ENCODE measurements at regions not wholly inside any gene's neighbourhood (a gene's known extent, or its start where the extent isn't known, plus 50 kb on each side); places are given as distances from the start of the nearest gene placed in this dataset.

DNA sequence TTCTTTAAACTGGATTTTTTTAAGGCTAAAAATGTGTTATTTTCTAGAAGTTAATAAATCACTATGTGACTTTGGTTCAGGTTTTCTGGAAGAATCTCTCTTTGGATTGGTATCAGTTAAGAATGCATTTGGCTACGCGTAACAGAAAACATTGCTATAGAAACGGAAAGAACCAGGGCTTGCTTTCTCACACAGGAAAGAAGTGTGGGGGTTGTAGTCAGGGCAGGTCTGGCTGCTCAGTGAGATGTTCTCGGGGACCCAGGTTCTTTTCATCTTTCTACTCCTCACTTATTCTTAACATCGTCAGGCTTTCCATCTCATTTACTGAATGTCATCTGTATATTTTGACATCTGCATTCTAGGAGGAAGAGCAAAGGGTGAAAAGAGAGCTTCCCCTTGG is 191.4 kb downstream of the ZBTB18 start:
- TF ChIP-seq, protein P1, sequence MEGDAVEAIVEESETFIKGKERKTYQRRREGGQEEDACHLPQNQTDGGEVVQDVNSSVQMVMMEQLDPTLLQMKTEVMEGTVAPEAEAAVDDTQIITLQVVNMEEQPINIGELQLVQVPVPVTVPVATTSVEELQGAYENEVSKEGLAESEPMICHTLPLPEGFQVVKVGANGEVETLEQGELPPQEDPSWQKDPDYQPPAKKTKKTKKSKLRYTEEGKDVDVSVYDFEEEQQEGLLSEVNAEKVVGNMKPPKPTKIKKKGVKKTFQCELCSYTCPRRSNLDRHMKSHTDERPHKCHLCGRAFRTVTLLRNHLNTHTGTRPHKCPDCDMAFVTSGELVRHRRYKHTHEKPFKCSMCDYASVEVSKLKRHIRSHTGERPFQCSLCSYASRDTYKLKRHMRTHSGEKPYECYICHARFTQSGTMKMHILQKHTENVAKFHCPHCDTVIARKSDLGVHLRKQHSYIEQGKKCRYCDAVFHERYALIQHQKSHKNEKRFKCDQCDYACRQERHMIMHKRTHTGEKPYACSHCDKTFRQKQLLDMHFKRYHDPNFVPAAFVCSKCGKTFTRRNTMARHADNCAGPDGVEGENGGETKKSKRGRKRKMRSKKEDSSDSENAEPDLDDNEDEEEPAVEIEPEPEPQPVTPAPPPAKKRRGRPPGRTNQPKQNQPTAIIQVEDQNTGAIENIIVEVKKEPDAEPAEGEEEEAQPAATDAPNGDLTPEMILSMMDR (IDR thresholded peaks at IDR 0.05), result no peak
- TF ChIP-seq POLR2A (IDR thresholded peaks at IDR 0.05), result no peak

Measured in lower leg skin (tissue), 3 donors.